Superior temporal gyrus (tissue), 1 donor: ENCODE measurements at regions not wholly inside any gene's neighbourhood (a gene's known extent, or its start where the extent isn't known, plus 50 kb on each side); places are given as distances from the start of the nearest gene placed in this dataset.
"Not testable (repeated sequence)": the region's sequence is repeated elsewhere in the genome, so short reads cannot be mapped to it uniquely, and the experiment has no call there.

ENCODE experiments used
- DNase-seq: peaks from one replicate; pipeline ENCODE4 v3.0.0-alpha.2; 2016; ENCODE audit errors: extremely low spot score

GRCh38 chr5:71905834-71906711, 187.0 kb downstream of the CARTPT start:
- no peak for DNase-seq

DNA sequence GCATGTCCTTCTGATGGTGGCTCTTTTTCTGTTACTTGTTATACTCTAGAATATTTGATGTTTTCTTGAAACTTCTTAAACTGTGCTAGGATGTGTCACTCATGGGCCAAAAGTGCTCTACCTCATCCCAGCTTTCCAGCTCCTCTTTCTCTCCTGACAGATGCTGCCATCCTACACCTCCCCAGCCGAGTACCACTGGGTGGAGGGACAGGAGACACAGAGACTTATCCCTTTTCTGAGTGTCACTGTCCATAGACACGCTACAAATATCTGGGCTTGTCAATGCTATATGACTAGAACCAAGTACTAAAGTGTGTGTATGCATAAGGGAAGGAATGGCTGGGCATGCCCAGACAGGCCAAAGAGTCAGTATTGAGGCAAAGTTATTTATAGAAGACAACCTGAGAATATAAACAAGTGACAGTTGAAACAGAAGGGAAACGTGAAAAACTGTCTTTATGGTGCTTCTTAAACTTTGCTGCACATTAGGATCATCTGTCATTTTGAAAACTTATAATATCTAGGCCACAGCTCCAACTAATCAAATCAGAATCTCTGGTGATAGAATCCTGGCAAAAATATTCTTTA, 188.0 kb downstream of the CARTPT start:
- no peak for DNase-seq

GRCh38 chr5:71907608-71908145, 188.6 kb downstream of the CARTPT start:
- no peak for DNase-seq

DNA sequence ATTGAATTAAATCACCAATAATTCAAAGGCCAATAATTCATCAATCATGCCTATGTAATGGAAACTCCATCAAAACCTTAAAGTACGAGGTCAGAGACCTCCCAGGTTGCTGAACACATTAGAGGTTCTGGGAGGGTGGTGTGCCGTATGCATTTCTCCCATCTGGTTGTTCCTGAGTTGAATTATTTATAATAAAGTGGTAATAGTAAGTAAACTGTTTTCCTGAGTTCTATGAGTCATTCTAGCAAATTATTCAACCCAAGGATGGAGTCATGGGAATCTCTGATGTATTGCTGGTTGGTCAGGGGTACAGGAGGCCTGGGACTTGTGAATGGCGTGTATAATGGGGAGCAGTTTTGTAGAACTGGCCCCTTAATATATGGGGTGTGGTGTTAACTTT, 191.7 kb downstream of the CARTPT start:
- DNase-seq, result no peak

- DNase-seq, result no peak
Observed at GRCh38 chr5:71912021-71912420, 192.9 kb downstream of the CARTPT start.

DNA sequence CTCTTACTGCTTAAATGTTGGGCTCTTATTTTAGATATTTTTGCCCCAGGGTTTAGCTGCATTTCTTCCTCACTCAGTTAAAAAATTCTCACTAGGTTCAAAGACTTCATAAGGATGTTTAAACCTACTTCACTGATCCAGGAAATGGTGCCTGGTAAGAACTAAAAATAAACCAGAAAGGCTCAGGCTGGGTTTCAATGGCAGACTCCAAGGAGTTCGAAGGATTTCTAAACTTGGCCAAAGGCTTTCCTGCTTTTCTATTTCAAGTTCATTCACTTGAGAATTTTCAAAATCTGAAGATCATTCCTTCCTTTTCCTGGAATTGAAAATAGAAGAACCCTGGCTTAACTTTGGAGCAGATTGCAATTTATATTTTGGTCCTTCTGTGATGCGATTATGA, 193.0 kb upstream of the MAP1B start:
- DNase-seq, result no peak

DNA sequence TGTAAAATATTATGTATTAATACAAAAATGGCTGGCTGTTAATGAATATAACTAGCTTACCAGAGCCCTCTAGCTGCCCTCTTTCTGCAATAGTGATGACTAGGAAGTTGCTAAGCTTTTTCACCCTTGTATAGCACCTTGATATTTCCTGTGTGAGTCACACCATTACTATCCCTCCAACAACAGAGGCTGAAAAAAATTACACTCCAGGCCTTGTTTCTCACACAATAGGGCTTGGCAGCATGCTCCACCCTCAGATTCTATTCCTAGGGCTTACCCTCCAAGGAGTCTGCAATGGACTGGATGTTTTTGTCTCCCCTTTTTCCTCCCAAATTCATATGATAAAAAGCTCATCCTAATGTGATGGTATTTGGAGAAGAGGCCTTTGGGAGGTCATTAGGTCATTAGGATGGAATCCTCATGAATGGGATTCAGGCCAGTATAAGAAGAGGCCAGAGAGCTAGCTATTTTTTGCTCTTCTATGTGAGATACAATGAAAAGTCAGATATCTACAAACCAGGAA, 184.6 kb upstream of the MAP1B start:
- no peak for DNase-seq

DNA sequence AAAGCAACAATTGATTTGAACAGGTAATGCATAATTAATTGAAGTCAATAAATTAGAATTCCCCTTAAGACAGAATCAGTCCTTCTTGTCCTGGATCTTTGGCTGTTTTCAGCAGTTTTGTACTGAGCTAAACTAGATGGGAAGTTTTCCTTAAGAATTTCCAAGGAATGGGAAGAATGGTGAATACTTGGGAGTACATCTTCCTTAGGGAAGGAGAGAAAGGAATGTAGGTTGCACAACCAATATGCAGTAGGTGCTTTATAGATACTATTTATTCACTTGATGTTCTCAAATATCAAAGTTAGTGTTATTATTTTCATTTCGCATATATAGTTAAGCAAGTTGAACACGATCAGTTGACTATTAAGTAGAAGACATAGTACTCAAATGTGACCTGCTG, 183.5 kb upstream of the MAP1B start:
- no peak for DNase-seq

GRCh38 chr5:71924325-71924724, 182.9 kb upstream of the MAP1B start:
- DNase-seq, result no peak

DNA sequence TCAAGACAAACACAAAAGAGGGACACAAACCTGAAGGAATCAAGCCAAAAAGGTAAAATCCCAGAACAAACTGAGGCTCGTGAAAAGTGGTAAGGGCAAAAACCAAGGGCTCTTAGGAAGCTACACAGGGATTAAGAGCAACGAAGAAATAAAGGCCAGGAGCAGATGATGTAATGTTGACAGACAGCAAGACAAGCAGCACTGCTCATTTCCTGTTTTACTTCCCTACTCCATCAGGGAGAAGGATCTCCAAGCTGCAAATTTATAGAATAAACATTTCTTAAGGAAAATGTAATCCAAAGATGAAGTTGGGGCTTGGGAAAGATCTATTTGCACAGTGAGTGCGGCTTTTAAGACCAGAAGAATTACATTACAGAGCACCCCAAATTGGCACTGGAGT, 182.3 kb upstream of the MAP1B start:
- DNase-seq, result no peak

DNA sequence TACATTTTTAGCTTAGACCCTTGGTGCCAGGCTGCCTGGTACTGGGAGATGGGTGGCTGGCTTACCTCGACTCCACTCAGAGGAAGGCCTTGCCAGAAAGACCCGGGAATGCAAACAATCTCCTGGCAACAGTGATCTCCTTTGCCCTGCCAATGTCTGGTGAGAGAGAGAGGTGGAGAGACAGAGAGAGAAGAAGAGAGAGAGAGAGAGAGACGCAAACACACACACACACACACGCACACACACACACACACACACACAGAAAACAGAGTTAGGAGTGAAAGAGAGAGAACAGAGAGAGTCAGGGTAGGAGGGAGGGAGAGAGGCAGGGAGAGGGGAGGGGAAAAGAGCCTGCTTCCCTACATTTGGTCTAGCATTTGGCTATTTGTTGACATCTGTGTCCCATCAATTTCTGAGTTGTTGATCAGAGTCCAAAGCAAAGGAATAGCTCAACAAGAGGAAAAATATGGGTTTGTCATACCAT, 181.6 kb upstream of the MAP1B start:
- no peak for DNase-seq

GRCh38 chr5:71929003-71929402, 178.3 kb upstream of the MAP1B start:
- DNase-seq, result no peak

DNA sequence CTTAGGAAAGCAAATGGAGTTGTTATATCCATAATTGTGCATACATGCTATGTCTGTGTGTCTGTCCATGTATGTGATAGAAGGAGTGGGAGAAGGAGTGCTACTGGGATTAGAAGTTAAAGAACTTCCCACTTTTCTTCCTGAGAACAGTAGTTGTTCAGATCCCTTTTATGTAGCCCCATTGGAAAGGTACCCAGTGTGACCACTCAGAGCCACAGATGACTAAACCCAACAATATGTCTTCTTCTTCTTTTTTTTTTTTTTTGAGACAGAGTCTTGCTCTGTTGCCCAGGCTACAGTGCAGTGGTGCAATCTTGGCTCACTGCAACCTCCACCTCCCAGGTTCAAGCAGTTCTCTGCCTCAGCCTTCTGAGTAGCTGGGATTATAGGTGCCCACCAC, 176.7 kb upstream of the MAP1B start:
- DNase-seq, result not testable (repeated sequence)

DNA sequence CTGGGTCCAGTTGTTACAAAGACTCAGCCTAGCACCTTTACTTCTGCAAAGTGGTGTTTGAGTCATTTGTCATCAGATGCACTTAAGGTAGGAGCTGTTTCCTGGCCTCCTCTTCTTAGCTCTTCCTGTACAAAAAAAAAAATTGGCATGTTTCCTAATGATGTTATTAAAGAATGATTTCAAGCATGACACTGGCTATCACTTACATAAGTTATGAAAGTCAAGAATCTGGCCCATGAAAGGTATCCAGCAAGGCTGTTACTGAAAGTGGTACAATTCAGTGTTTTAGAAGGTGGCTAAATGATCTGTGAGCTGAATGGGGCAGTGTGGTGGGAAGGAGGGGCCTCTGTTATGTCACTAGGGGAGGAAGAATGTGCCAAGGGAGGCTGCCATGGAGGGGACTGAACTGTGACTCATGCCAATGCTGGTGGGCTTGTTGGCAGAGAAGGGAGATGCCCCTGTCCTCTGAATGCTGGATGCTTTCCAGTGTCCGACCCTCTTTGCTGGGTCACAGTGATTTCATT, 175.1 kb upstream of the MAP1B start:
- no peak for DNase-seq

DNA sequence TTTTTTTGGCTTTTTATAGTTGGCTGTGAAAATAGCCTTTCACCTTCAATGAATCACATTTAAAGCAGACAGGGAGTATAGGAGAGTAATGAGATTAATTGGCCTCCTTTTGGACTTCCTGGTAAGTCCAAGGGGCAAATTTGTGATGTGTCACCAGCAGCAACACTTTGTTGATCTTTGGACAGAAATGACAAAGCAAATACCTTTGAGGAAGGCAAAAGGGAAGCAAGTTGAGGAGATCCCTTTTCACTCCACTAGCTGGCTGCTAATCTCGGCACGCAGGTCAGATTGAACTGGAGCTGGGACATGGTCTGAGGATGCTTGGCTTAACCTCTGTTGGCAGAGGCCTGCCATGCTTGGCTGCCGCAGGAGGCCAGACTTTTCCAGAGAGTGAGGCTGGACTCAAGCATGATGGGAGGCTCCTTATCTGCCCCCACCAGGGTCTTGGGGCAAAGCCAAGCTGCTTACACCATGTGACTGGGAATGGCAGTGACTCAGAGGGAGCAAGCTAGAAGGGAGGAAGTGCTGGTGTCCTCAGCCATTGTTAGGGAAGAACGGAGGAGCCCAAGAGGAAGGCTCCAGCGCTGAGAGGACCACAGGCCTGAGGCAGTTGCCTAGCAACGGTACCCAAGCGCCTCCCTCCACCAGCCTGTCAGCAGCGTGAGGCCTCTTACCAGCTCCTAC, 174.5 kb upstream of the MAP1B start:
- peak; percentile 31 for DNase-seq

- DNase-seq, result no peak
Observed at GRCh38 chr5:71934322-71934721, 173.0 kb upstream of the MAP1B start.

DNA sequence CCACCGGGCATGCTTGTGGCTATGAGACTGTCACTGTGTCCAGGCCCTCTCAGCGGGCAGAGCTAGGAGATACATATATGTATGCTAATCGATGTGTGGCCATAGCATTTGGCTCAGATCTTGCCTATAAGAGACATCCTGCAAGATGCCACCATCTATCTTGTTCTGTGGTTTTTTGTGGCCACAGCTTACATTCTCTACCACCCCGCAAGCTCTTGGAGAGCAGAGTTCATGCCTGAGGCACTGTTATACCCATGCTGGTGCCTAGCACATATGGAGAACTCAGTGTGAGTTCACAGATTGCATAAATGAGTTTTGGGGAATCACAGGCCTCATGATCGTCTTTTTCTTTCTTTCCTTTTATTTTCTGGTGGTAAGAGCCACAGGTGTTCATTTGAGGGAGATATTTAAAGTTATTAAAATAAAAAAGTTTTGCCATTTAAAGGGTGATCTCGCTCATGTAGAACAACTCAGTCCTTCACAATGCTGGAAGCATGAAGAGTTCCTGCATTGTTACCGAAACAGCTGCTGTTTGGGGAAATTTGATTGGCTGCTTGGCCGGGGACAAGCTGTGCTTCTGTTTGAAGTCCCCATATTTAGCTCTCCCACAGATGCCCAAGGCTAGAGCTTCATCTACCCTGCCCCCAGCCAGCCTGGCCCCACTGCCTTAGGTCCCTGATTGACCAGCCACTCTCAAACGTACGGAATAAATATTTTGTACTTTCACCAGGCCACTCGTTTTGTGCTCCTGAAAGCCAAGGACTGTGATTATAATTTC, 169.2 kb upstream of the MAP1B start:
- peak; percentile 78 for DNase-seq

- no peak for DNase-seq
Observed at GRCh38 chr5:71938895-71939294, 168.4 kb upstream of the MAP1B start.

DNA sequence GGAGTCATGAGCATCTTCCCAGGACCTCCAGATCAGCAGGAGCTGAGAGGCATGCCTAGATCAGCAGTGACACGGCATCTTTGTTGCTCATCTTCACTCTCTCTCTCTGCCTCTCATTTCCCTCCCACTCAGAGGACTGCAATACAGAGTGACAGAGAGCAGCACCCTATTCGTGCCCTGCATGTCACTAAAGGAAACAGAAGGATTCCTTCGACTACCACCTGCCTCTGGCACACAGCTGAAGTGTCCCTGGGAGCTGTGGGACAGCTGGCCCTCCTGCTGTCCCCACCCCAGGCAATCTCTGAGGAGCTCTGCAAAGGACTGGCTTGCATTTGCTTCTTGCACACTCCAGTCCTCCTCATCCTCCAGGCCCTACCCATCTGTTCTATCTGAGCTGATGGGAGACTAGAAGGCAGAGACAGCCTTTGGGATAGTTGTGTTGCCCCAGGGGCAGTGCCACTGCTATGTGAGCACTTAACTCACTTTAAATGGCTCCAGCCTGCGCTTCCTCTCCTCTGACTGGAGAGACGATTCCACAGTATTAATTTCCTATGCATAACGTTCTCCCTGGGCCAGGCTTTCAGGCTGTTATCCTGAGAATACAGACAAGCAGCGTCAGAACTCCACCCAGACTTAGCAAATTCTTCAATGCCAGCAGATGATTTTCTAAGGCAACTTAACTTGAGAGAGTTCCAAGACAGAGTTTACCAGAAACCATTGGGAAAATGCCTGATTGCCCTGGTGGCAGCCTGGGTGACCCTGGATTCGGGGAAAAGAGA, 167.6 kb upstream of the MAP1B start:
- DNase-seq, result peak; percentile 51

GRCh38 chr5:71943874-71944273, 163.4 kb upstream of the MAP1B start:
- DNase-seq, result no peak
